GM20000 (cell line): ENCODE measurements at regions not wholly inside any gene's neighbourhood (a gene's known extent, or its start where the extent isn't known, plus 50 kb on each side); places are given as distances from the start of the nearest gene placed in this dataset.

Experiments
- DNase-seq: peaks from one replicate; pipeline ENCODE4 v3.0.0; 2012; ENCODE audit warnings: low spot score
- CTCF ChIP-seq: IDR thresholded peaks from 2 replicates; pipeline ENCODE4 v1.5.1; 2012; ENCODE audit warnings: mild to moderate bottlenecking, control low read depth; ENCODE audit errors: extremely low read depth, missing control alignments

- no peak for DNase-seq
- no peak for TF ChIP-seq CTCF
Measured at GRCh38 chr15:96790004-96790403, 459.5 kb downstream of the NR2F2 start.

GRCh38 chr15:96792216-96792615 lies 461.7 kb downstream of the NR2F2 start:
- TF ChIP-seq CTCF: no peak
- no peak for DNase-seq

- no peak for TF ChIP-seq CTCF
- no peak for DNase-seq
Measured at GRCh38 chr15:96796841-96797240, 466.3 kb downstream of the NR2F2 start.

- TF ChIP-seq CTCF: no peak
- DNase-seq: no peak
Measured at GRCh38 chr15:96801576-96802150, 471.2 kb downstream of the NR2F2 start.

GRCh38 chr15:96802611-96803255 lies 472.2 kb downstream of the NR2F2 start:
- no peak for TF ChIP-seq CTCF
- no peak for DNase-seq

- TF ChIP-seq CTCF: no peak
- DNase-seq: no peak
Measured at GRCh38 chr15:96804754-96805153, 474.3 kb downstream of the NR2F2 start.

- DNase-seq: no peak
- no peak for TF ChIP-seq CTCF
Measured at GRCh38 chr15:96807361-96807760, 476.9 kb downstream of the NR2F2 start.
